GM23248 (cell line): ENCODE measurements at regions not wholly inside any gene's neighbourhood (a gene's known extent, or its start where the extent isn't known, plus 50 kb on each side); places are given as distances from the start of the nearest gene placed in this dataset.

Experiments
- EZH2 ChIP-seq: fragments of 200-600 bp; sonication (generic); IDR thresholded peaks from 2 replicates; pipeline ENCODE4 v1.6.1; 2018; ENCODE audit warnings: antibody characterized with exemption, mild to moderate bottlenecking; ENCODE audit not compliant: insufficient read depth, poor library complexity, severe bottlenecking
- EZH2phosphoT487 ChIP-seq: fragments of 200-600 bp; sonication (generic); IDR thresholded peaks from 2 replicates; pipeline ENCODE4 v1.6.1; 2018; ENCODE audit warnings: antibody characterized with exemption, moderate library complexity, mild to moderate bottlenecking, low read depth; ENCODE audit not compliant: insufficient read depth

DNA sequence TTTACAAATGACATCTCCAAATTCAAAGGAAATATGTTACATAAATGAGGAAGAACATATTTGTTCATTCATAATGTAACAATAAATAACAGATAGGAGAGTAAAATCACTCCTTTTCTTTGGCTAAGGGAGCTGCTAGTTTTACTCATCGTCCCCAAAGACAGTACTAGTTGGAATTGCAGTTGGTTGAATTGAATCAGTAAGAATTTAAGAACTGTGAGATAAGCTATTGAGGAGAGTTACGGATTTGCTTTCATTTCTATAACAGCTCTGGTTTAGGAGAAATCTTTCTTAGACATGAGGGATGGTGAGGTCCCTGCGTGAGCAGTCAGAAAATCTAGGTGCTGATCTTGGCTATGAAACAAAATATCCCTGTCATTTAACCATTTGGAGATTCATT lies 402.8 kb downstream of the AEBP2 start:
- no peak for TF ChIP-seq EZH2
- TF ChIP-seq EZH2phosphoT487 = no peak
